ENCODE measurements at regions not wholly inside any gene's neighbourhood (a gene's known extent, or its start where the extent isn't known, plus 50 kb on each side); places are given as distances from the start of the nearest gene placed in this dataset.

GRCh38 chr5:125311743-125312142 lies 565.3 kb upstream of the ZNF608 start:
- TF ChIP-seq GATA3 (IDR thresholded peaks at IDR 0.05; ENCODE audit: low read depth, low read length), result no peak
- no peak for TF ChIP-seq GATA2 (IDR thresholded peaks at IDR 0.05; ENCODE audit: low read depth, low read length)

Measured in SH-SY5Y (cell line).